HG03521 (cell line): ENCODE measurements at regions not wholly inside any gene's neighbourhood (a gene's known extent, or its start where the extent isn't known, plus 50 kb on each side); places are given as distances from the start of the nearest gene placed in this dataset.
"Not testable (repeated sequence)": the region's sequence is repeated elsewhere in the genome, so short reads cannot be mapped to it uniquely, and the experiment has no call there.

Experiments used
- ATAC-seq: cut with Tn5 transposase; IDR thresholded peaks from one replicate; pipeline ENCODE4 v1.9.1; 2021; ENCODE audit warnings: mild to moderate bottlenecking, moderate library complexity; ENCODE audit not compliant: unreplicated experiment

DNA sequence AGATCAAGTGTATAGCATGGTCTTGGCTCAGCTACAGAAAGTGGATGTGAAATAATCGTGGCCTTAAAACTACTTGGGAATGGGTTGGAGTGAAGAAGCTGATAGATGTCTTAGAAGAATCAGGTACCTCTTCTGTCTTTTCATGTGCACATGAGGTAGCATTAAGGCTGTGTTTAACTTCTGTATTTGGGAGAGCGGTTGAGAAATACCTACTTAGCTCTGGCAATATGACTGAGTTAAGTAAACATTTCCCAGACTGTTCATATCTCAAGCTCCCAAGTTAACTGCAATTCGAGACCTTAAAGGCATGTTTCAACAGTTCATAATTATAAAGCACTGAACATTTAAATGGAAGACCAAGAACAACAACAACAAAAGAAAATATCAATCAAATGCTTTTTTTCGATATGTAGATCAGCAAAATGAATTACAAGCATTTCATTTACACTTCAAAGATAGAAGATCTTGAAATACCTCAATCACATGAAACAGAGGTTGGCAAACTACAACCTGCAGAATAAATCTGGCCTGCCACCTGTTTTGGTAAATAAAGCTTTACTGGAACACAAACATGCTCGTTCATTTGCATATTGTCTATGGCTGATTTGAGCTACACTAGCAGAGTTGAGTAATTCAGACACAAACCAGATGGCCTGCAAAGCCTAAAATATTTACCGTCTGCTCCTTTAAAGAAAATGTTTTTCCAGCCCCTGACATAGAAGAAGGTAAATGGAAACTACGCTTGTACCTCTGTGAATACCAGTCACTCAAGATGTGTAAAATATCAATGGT lies 337.1 kb upstream of the GLI3 start:
- ATAC-seq: no peak

DNA sequence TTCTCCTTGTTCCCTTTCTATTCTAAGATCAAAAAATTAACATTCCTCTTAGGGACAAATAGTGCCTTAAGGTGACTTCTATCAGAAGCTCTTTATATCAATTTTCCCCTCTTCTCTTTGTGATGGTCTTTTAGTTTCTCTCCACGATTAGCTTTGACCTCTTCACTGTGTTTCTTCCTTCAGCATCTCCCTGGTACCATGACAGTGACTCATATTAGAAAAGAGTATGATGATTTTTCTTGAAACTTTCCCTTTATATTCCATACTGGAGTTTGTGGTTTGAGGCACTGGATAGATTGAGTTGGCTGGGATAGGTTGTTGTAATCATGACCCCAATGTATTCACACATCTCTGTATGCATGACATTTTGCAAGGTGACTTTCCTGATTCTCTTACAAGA lies 335.6 kb upstream of the GLI3 start:
- no peak for ATAC-seq

DNA sequence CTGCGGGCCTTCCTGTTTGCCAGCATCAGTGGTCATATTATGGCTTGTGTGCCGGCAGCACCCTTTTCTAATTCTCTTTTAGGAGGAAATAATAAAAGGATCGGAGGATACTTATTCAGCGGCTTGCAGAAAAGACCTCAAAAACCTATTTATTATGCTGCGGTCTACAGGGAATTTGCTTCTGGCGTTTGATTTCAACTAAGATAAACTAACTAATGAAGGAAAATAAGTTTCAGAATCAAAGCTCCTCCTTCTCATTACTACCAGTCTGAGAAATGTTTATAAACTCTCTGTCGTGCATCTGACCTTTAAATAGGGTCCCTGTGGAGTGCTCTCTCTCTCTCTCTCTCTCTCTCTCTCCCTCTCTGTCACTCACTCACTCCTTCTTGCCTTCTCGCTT lies 335.0 kb upstream of the GLI3 start:
- no peak for ATAC-seq

DNA sequence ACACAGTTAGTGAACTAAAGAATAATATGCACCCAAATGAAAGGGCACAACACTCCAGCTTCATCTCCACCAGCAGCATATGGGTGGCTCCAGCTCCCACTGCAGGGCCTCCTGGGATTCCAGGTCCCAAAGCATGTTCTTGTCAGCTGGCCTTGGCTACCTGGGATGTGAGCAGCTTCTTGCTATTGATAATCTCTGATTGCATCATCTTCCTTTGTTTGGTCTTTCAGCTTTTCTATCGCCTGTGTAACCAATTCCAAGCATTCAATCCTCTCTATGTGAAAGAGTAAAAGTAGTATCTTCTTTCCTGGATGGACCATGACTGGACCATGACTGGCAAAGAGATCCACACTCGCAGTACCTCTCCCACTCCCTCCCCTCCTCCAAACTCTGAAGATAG lies 333.9 kb upstream of the GLI3 start:
- no peak for ATAC-seq

DNA sequence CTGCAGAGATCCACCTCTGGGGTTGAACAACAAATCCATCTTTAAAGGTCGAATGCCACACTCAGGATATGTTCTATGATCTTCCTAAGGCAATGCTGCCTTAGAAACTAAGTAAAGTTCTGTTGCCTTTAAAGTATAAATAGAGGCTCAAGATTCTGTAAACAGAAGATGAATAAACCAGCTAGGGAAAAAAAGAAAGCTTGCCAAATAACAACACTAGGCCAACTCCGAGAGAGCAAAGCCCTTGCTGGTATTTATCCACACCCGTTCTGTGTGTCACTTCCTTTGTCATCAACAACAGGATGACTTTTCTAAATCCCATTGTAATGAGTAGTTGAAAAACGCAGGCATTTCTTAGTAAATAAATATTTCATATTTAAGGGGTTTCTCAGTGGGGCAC lies 330.0 kb upstream of the GLI3 start:
- no peak for ATAC-seq

DNA sequence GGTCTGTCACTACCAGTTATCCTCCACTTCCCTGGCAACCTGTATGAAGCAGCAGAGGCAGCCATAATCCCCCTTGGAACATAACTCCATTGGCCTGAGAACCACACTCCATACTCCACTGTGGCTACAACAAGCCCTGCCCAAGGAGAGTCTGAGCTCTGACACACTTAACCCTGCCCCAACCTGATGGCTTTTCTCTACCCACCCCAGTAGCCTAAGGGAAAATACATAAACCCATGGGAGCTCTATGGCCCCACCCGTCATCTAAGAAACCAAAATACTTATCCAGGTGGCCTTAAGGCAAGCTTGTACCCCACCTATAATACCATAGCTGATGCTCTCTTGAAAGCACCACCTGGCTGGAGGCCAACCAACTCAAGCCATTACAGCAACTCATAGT lies 324.8 kb upstream of the GLI3 start:
- no peak for ATAC-seq

DNA sequence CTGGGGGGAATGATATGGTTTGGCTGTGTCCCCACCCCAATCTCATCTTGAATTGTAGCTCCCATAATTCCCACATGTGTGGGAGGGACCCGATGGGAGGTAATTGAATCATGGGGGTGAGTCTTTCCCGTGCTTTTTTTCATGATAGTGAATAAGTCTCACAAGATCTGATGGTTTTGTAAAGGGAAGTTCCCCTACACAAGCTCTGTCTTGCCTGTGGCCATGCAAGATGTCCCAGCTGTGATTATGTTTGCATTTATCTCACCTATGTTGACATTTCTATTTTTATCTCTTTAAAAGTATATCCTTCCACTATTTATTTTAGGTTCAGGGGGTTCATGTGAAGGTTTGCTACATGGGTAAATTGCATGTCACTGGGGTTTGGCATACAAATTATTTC lies 323.9 kb upstream of the GLI3 start:
- ATAC-seq: no peak

DNA sequence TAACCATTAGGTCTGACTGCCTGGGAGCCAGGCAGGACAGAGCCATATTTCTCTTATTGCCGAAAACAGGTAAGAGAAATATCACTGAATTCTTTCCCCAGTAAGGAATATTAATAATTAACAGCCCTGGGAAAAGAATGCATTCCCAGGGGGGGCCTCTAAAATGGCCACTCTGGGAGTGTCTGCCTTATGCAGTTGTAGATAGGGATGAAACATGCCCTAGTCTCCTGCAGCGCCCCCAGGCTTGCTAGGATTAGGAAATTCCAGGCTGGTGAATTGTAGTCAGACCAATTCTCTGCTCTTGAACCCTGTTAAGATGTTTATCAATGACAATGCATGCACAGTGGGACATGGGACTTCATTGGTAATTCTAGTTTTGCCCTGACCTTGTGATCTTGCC lies 317.9 kb upstream of the GLI3 start:
- ATAC-seq: not testable (repeated sequence)

DNA sequence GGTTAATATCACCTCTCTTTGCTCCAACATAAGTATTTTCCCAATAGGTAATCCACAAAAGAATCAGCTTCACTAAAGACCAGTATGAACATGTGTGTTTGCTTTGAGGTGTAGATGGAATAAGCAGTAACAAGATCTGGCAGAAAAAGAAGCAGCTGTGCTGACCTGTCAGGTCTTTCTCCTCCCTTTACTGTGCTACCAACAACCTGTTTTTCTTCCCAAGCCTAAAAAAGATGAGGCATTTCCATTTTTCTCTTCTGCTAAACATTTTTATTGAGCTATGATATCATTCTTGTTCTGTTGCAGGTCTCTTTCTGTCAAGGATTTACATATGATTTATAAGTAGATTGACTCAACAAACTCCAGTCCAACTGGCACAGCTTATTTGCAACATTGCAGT lies 315.2 kb upstream of the GLI3 start:
- ATAC-seq: no peak

DNA sequence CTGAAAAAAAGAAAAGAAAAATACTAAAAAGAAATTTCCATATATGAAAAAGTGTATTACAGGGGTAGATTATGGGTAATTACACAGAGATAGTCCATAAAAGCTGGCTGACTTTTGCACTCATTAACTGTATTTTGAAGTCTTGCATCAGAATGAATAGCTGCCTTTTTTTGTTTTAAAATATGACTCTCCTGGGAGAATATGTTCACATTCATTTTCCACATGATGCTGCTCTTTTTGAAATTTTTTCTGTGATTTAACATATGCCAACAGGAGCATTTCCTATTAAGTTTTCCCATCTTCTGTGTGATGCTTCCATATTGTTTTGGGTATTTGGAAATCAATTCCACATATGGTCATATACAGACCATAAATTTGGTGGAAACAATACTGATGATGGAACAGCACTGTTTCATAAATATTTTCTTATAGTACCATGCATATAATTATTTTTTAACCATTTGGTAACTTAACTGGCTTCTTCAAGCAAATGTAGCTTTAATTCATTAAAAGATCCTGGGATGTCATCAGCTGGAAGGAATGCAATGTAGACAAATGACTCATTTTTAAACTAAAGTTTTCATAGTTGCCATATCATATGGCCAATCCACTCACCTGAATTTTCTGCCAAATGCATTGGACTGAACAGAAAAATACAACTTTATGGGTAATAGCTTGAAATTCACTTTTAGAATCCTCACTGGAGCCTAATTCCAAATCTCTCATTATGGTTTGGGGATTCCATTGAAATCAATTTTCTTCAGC lies 313.9 kb upstream of the GLI3 start:
- ATAC-seq: no peak

DNA sequence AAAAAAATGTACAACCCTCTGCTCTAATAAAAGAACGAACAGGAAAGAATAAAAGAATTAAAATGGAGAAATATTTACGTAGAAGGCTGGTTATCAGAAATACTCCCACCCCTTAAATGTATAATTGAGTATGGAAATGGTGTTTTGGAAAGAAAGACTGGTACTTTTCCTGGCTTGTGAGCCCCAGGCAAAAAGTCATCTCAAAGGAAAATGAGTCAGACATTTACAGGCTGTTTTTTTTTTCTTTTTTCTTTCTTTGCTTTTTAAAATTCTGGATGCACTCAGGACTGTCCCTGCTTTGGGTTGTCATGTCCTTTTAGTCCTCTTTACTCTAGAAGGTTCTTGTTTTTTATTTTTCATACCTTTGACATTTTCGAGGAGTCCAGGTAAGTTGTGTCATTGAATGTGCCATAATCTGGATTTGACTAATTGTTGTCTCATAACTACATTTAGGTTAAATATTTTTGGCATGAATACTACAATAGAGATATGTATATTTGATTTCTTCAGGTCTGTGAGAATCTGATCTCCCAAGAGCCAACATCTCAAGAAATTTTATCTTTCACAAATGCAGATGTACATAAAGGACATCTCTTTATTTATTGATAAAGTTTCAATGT lies 313.0 kb upstream of the GLI3 start:
- ATAC-seq: no peak

DNA sequence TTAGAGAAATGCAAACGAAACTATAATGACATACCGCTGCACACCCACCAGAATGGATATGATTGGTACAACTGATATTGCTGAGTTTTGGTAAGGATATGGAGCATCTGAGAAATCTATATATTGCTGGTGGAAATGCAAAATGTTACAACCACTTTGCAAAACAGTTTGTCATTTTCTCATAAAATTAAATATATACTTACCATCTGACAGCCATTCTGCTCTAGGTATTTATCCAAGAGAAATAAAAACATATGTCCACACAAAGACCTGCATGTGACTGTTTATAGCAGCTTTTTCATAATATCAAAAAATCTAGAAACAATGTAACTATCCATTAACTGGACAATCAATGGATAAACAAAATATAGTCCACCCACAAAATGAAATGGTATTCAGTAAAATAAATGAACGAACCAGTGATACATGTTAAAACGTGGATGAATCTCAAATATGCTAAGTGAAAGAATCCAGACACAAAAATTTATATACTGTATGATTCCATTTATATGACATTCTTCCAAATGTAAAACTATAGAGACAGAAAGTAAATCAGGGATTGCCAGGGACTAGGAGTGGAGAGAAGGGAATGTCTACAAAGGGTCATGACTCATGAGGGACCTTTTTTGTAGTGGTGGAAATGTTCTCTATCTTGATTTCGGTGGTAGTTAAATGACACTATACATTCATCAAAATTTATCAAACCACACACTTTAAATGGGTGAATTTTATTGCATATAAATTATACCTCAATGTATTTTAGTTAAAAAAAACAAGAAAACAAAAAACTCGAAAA lies 312.0 kb upstream of the GLI3 start:
- ATAC-seq: no peak

DNA sequence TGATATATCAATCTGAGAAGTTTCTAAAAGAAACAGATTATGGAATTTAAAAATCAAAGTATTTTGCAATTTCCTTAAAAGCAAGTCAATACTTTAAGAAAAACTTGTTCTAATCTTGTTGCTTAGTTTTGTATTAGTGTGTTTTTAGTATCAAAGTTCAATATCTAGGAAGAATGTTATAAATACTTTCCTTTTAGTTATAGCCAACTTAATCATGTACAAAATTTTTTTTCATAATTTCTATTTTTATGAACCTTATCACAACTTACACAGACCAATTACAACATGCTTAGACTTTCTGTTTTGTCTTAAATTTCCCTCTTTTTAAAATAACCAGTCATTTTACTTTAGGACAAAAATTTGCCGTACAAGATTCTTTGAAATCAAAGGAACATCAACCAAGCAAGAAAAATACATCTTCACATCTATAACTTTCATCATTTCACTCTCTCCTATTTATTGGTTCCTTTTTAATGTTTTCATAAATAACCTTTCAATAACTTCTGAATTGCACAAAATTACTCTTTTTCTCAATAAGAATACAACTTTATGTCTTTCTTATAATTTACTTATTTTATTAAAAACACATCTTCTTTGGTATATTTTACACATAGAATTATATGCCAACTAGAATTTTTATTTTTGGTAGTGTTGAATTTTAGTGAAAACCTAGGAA lies 308.2 kb upstream of the GLI3 start:
- no peak for ATAC-seq

DNA sequence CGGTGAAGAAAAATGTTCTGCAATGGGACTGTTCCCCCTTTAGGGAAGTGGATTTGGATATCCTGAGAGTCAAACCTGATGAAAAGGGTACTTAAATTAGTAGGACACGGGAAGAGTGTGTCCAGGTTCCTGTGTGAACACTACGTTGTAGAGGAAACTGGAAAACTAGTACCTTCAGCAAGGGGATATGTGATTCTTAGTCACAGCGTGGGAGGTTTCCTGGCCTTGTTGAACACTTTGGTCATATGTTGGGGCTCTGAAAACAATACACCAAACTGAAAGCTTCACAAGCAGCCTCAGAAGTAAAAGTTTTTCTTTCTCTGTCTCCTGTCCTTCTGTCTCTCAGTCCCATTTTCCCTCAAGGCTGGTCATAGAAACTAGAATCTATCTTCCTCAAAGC lies 306.9 kb upstream of the GLI3 start:
- ATAC-seq: no peak

DNA sequence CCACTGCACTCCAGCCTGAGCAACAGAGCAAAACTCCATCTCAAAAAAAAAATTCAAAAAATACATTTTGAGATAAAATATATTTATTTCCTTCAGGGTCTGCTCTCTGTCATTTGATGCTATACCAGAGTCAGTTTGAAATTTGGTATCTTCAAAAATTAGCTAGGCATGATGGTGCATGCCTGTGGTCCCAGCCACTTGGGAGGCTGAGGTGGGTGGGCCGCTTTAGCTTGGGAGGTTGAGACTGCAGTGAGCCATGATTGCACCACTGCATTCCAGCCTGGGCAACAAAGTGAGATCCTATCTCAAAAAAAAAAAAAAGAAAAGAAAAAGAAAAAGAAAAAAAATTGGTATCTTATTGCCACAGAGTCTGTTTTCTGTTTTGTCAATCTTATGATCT lies 305.4 kb upstream of the GLI3 start:
- ATAC-seq: not testable (repeated sequence)

DNA sequence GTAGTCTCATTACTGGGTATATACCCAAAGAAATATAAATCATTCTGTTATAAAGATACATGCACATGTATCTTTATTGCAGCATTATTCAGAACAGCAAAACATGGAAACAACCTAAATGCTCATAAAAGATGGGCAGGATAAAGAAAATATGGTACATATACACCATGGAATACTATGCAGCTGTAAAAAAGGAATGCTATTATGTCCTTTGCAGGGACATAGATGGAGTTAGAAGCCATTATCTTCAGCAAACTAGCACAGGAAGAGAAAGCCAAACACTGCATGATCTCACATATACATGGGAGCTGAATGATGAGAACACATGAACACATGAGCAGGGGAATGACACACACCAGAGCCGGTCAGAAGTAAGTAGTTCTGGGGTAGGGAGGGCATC lies 297.4 kb upstream of the GLI3 start:
- no peak for ATAC-seq

DNA sequence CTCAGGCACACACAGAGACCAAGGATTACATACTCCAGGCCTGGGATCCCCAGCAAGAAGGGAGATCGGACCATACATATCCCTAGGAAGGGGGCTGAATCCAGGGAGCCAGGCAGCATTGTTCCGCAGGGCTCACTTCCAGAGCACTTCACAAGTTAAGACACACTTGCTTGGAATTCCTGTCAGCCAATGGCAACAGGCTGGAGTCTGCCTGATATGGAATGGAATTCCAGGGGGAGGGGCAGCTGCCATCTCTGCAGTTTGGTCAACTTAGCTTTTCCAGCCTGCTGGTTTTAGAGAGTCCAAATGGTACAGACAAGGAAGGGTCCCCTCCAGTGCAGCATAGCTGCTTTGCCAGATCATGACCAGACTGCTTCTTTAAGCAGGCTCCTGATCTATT lies 290.0 kb upstream of the GLI3 start:
- ATAC-seq: no peak

DNA sequence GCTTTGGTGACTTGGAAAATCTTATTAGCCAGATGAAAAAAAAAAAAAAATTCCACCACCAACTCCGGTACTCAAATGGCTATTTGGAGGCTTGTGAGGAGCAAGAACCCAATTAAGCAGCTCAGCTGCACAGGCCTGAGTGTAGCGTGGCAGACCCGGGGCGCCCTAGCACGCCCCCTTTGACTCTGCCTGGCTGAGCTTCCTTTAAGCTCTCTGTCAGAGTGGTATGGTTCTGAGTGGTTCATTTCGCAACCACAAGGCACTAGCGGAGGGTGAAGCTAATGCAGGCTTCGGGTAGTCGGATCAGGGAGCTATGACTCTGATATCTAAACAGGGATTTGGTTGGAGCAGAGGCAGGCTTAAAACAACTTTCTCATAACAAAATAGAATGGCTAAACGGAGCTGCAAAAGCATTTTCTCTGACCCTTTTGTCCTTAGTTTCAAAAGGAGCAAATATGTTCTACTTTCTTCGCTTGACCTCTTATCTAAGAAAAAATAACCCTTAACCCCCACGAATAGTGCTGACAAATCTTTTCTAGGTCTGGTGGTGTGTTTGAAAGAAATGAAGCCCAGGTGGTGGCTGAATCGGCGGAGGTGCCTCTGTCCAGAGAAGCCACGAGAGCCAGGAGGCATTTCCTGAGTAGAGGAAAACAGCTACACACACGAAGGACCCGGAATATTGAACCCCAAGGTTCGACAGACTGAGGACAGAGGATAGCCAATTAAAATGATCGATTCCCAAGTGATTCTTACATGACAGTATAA lies 285.4 kb upstream of the GLI3 start:
- ATAC-seq: no peak

DNA sequence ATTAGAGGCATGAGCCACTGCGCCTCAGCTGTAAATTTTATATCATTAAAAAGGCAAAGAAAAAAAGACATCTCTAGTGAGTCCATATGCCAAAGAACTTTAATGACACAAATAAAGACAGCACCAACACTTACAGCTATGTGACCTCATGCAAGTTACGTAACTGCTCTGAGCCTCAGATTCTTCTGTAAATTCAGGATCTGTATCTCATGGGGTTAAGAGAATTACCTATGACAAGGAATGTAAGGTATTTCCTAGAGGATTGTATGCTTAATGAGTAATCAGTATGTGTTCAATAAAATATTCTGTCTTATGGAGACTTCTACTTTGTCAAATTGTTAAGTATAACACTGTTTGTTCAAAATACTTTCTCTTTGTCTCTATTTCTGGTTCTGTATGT lies 274.0 kb upstream of the GLI3 start:
- no peak for ATAC-seq

DNA sequence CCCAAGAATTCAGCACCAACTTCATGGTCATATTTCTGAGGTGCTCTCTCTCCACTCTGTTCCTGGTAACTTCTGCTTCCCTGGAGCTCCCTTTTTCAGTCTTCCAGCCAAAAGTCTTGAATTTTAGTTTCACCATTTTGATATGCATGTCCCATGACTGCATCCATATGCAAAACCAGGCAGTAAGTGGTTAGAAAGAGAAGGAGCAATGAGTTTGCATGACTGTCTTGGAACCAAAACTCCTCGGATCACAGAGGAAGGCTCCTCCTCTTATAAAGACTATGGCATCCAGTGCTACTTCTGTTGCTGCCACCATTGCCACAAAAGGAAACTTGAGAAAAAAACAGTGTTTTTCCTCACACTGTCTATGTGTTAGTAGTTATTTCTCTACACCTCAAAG lies 269.1 kb upstream of the GLI3 start:
- no peak for ATAC-seq
